HepG2 (cell line): ENCODE measurements at regions not wholly inside any gene's neighbourhood (a gene's known extent, or its start where the extent isn't known, plus 50 kb on each side); places are given as distances from the start of the nearest gene placed in this dataset.

ENCODE experiments used
- ELF3 ChIP-seq: IDR thresholded peaks from 2 replicates; pipeline ENCODE4 v1.6.1; 2016; ENCODE audit warnings: missing genetic modification reagents, missing compliant biosample characterization
- FOSL2 ChIP-seq: sonication (generic); formaldehyde crosslinking; IDR thresholded peaks from 2 replicates; pipeline ENCODE4 v1.4.0; 2020; ENCODE audit warnings: missing genetic modification reagents
- GATAD2A ChIP-seq: IDR thresholded peaks from 2 replicates; pipeline ENCODE4 v1.6.1; 2016
- HDAC2 ChIP-seq: sonication (generic); formaldehyde crosslinking; IDR thresholded peaks from 2 replicates; pipeline ENCODE4 v1.4.0; 2020; ENCODE audit warnings: missing genetic modification reagents
- HINFP ChIP-seq: sonication (generic); formaldehyde crosslinking; IDR thresholded peaks from 2 replicates; pipeline ENCODE4 v1.4.0; 2020; ENCODE audit warnings: low read depth, mild to moderate bottlenecking, missing genetic modification reagents
- HNRNPK ChIP-seq: fragments of 200-400 bp; formaldehyde crosslinking; IDR thresholded peaks from 2 replicates; pipeline ENCODE4 v1.6.1; 2018; ENCODE audit warnings: low read length, low read depth, moderate library complexity, mild to moderate bottlenecking; ENCODE audit not compliant: poor library complexity, severe bottlenecking
- KDM2A ChIP-seq: sonication (generic); formaldehyde crosslinking; IDR thresholded peaks from 2 replicates; pipeline ENCODE4 v1.4.0; 2020; ENCODE audit warnings: low read depth, missing genetic modification reagents, borderline replicate concordance
- MBNL3 ChIP-seq: fragments of 250-450 bp; sonication (Bioruptor Pico); conservative IDR thresholded peaks from 2 replicates; pipeline ENCODE4 v1.8.0; 2022; ENCODE audit warnings: mild to moderate bottlenecking, inconsistent platforms
- MIER2 ChIP-seq: IDR thresholded peaks from 2 replicates; pipeline ENCODE4 v1.6.1; 2016; ENCODE audit warnings: missing biosample characterization, missing genetic modification reagents
- NFE2L2 ChIP-seq: fragments of 150-350 bp; IDR thresholded peaks from 2 replicates; pipeline ENCODE4 v1.6.1; 2014; ENCODE audit warnings: low read length
- NFKB2 ChIP-seq: sonication (generic); formaldehyde crosslinking; IDR thresholded peaks from 2 replicates; pipeline ENCODE4 v1.4.0; 2020; ENCODE audit warnings: missing genetic modification reagents, borderline replicate concordance
- NFYC ChIP-seq: IDR thresholded peaks from 2 replicates; pipeline ENCODE4 v1.6.1; 2016; ENCODE audit warnings: missing genetic modification reagents, missing compliant biosample characterization
- NR2F6 ChIP-seq, 2 experiments: IDR thresholded peaks; 2 replicates each; pipeline ENCODE4 v1.6.1; 2016; ENCODE audit warnings: antibody characterized with exemption in 1 of 2, mild to moderate bottlenecking in 1 of 2
- PITX1 ChIP-seq: sonication (generic); formaldehyde crosslinking; IDR thresholded peaks from 2 replicates; pipeline ENCODE4 v1.5.1; 2020; ENCODE audit warnings: mild to moderate bottlenecking, missing genetic modification reagents
- RBM39 ChIP-seq: fragments of 200-400 bp; formaldehyde crosslinking; IDR thresholded peaks from one replicate; pipeline ENCODE4 v1.6.1; 2018; ENCODE audit warnings: antibody characterized with exemption, mild to moderate bottlenecking, low read depth, low read length; ENCODE audit not compliant: poor library complexity, severe bottlenecking
- SAFB2 ChIP-seq: sonication (generic); formaldehyde crosslinking; IDR thresholded peaks from 2 replicates; pipeline ENCODE4 v1.5.1; 2020; ENCODE audit warnings: missing genetic modification reagents, low read depth, mild to moderate bottlenecking, borderline replicate concordance
- SRY ChIP-seq: sonication (generic); formaldehyde crosslinking; IDR thresholded peaks from 2 replicates; pipeline ENCODE4 v1.8.0; 2022; ENCODE audit warnings: mild to moderate bottlenecking, missing genetic modification reagents
- YY1 ChIP-seq: IDR thresholded peaks from 2 replicates; pipeline ENCODE4 v1.6.1; 2011; ENCODE audit warnings: low read length, low read depth, moderate library complexity, mild to moderate bottlenecking; ENCODE audit not compliant: insufficient read depth, insufficient replicate concordance
- ZBTB44 ChIP-seq: sonication (generic); formaldehyde crosslinking; IDR thresholded peaks from 2 replicates; pipeline ENCODE4 v1.4.0; 2020; ENCODE audit warnings: missing genetic modification reagents
- ZNF362 ChIP-seq: sonication (generic); formaldehyde crosslinking; IDR thresholded peaks from 2 replicates; pipeline ENCODE4 v1.4.0; 2020; ENCODE audit warnings: missing genetic modification reagents, mild to moderate bottlenecking, borderline replicate concordance
- ZNF441 ChIP-seq: sonication (generic); formaldehyde crosslinking; IDR thresholded peaks from 2 replicates; pipeline ENCODE4 v1.7.0; 2021; ENCODE audit warnings: missing genetic modification reagents, borderline replicate concordance
- ZNF549 ChIP-seq: sonication (generic); formaldehyde crosslinking; IDR thresholded peaks from 2 replicates; pipeline ENCODE4 v1.5.0; 2020; ENCODE audit warnings: missing genetic modification reagents
- ZNF605 ChIP-seq: sonication (generic); formaldehyde crosslinking; IDR thresholded peaks from 2 replicates; pipeline ENCODE4 v1.8.0; 2022; ENCODE audit warnings: mild to moderate bottlenecking, missing genetic modification reagents
- ZNF770 ChIP-seq: sonication (generic); formaldehyde crosslinking; IDR thresholded peaks from 2 replicates; pipeline ENCODE4 v1.5.0; 2020; ENCODE audit warnings: mild to moderate bottlenecking, missing genetic modification reagents
- ZSCAN31 ChIP-seq: sonication (generic); formaldehyde crosslinking; IDR thresholded peaks from 2 replicates; pipeline ENCODE4 v1.5.0; 2020; ENCODE audit warnings: low read depth, mild to moderate bottlenecking, missing genetic modification reagents

- TF ChIP-seq HNRNPK (no peak), ZNF605 (CRISPR knock-in tag) (no peak), NFKB2 (CRISPR knock-in tag) (peak; percentile 58; the same call in 1 of the 2 replicates), ZNF441 (CRISPR knock-in tag) (0 out of 2 replicates have a peak, but pooled peaks have one; percentile 48), HDAC2 (CRISPR knock-in tag) (peak; percentile 33; the same call in 1 of the 2 replicates), HINFP (CRISPR knock-in tag) (no peak), KDM2A (peak; percentile 26), ZBTB44 (no peak), FOSL2 (CRISPR knock-in tag) (no peak; the same call in 1 of the 2 replicates), ZSCAN31 (no peak), RBM39 (no peak), NR2F6 (IDR thresholded peaks at IDR 0.05) (peak; percentile 79), NR2F6 (CRISPR knock-in tag; IDR thresholded peaks at IDR 0.05) (peak; percentile 77), NFYC (CRISPR knock-in tag) (peak; percentile 75), ELF3 (CRISPR knock-in tag) (peak; percentile 87), MBNL3 (CRISPR knock-in tag) (no peak), ZNF549 (CRISPR knock-in tag) (no peak), ZNF770 (CRISPR knock-in tag) (peak; percentile 73), GATAD2A (0 out of 2 replicates have a peak, but pooled peaks have one; percentile 28), SAFB2 (CRISPR knock-in tag) (no peak), SRY (no peak), PITX1 (CRISPR knock-in tag) (peak; percentile 41; the same call in 1 of the 2 replicates), MIER2 (CRISPR knock-in tag) (no peak), ZNF362 (no peak), YY1 (no peak), NFE2L2 (no peak)
Observed at GRCh38 chr16:50859628-50860360, 117.9 kb downstream of the CYLD start (continued).
